H1 (cell line): ENCODE measurements at regions not wholly inside any gene's neighbourhood (a gene's known extent, or its start where the extent isn't known, plus 50 kb on each side); places are given as distances from the start of the nearest gene placed in this dataset.

Experiments
- CTCF ChIA-PET: fragments of 300-600 bp; sonication (Branson Sonifier 250); formaldehyde crosslinking; loops from one replicate; lab custom pipeline; 2021; ENCODE audit not compliant: partially characterized antibody; lab: Charles Lee
- POLR2A ChIA-PET: fragments of 300-600 bp; sonication (Branson Sonifier 250); formaldehyde crosslinking; loops from one replicate; lab custom pipeline; 2021; ENCODE audit warnings: inconsistent platforms; ENCODE audit not compliant: partially characterized antibody; lab: Charles Lee
- DNase-seq, 2 experiments: peaks; one replicate each; pipeline versions ENCODE4 v3.0.0 to v3.0.0-alpha.2; 2010 to 2022; ENCODE audit warnings: low spot score in 2 of 2, low read depth in 1 of 2, mixed read lengths in 1 of 2
- FAIRE-seq: peaks from 2 replicates; lab custom pipeline; 2011; peaks lifted over from hg19 to GRCh38; lab: Jason Lieb, UNC
- H2AFZ ChIP-seq: 2 replicates; pipeline ENCODE4 v1.8.1; 2012; ENCODE audit warnings: low read length, inconsistent platforms
- H2AK5ac ChIP-seq: 2 replicates; pipeline ENCODE4 v1.6.1; 2013; ENCODE audit warnings: low read depth, low read length
- H2BK120ac ChIP-seq: replicated peaks from 2 replicates; pipeline ENCODE3; 2013; ENCODE audit warnings: low read depth, low read length, inconsistent platforms
- H2BK12ac ChIP-seq: 2 replicates; pipeline ENCODE4 v1.6.1; 2013; ENCODE audit warnings: low read depth, low read length
- H2BK15ac ChIP-seq: 2 replicates; pipeline ENCODE4 v1.6.1; 2013; ENCODE audit warnings: low read length
- H2BK20ac ChIP-seq: 2 replicates; pipeline ENCODE4 v1.6.1; 2013; ENCODE audit warnings: low read length
- H2BK5ac ChIP-seq: 2 replicates; pipeline ENCODE4 v1.6.1; 2013; ENCODE audit warnings: low read depth, low read length
- H3K14ac ChIP-seq: 2 replicates; pipeline ENCODE4 v1.6.1; 2013; ENCODE audit warnings: inconsistent platforms; ENCODE audit not compliant: insufficient read length
- H3K18ac ChIP-seq: 2 replicates; pipeline ENCODE4 v1.6.1; 2013; ENCODE audit warnings: low read length; ENCODE audit errors: extremely low read depth
- H3K23ac ChIP-seq: 2 replicates; pipeline ENCODE4 v1.6.1; 2013; ENCODE audit warnings: inconsistent platforms; ENCODE audit not compliant: insufficient read length
- H3K23me2 ChIP-seq: 2 replicates; pipeline ENCODE4 v1.6.1; 2013; ENCODE audit warnings: low read depth, low read length
- H3K27ac ChIP-seq: 2 replicates; pipeline ENCODE4 v1.6.1; 2011; ENCODE audit warnings: low read depth, low read length, inconsistent platforms
- H3K27me3 ChIP-seq, 4 experiments: replicated peaks in 1 of 4; 1 replicate in 1 of 4; 2 replicates in 3 of 4; pipeline versions ENCODE4 v1.6.1 to v1.8.1; 2011 to 2013; ENCODE audit warnings: low read length in 3 of 4, mild to moderate bottlenecking in 3 of 4, inconsistent platforms in 2 of 4, mixed read lengths in 2 of 4, moderate library complexity in 1 of 4; ENCODE audit not compliant: control insufficient read depth in 3 of 4, insufficient read depth in 3 of 4; ENCODE audit errors: extremely low read depth in 1 of 4
- H3K36me3 ChIP-seq, 4 experiments: 2 replicates each; pipeline versions ENCODE4 v1.6.1 to v1.8.1; 2011 to 2013; ENCODE audit warnings: mild to moderate bottlenecking in 4 of 4, low read length in 3 of 4, moderate library complexity in 2 of 4, control low read depth in 1 of 4, inconsistent platforms in 1 of 4; ENCODE audit not compliant: insufficient read depth in 4 of 4, control insufficient read depth in 2 of 4
- H3K4ac ChIP-seq: replicated peaks from 2 replicates; pipeline ENCODE3; 2013; ENCODE audit warnings: low read length, low read depth, mixed read lengths, inconsistent platforms; ENCODE audit not compliant: insufficient read length
- H3K4me1 ChIP-seq, 4 experiments: replicated peaks in 1 of 4; 1 replicate in 1 of 4; 2 replicates in 3 of 4; pipeline versions ENCODE4 v1.6.1 to v1.8.1; 2011 to 2013; ENCODE audit warnings: low read length in 3 of 4, inconsistent platforms in 2 of 4, mixed read lengths in 1 of 4; ENCODE audit not compliant: insufficient read depth in 4 of 4, control insufficient read depth in 3 of 4
- H3K4me2 ChIP-seq, 2 experiments: 2 replicates each; pipeline versions ENCODE4 v1.6.1 to v1.8.1; 2011 to 2013; ENCODE audit warnings: low read depth in 2 of 2, low read length in 2 of 2, control low read depth in 1 of 2, inconsistent platforms in 1 of 2, mild to moderate bottlenecking in 1 of 2; ENCODE audit not compliant: insufficient read depth in 1 of 2
- H3K4me3 ChIP-seq, 4 experiments: fragments of 200-600, 300-600 bp in 1 of 4; sonication (generic), shearing (Covaris generic), sonication (Bioruptor Twin) in 1 of 4; 2 replicates each; pipeline versions ENCODE4 v1.5.1 to v1.8.1; 2011 to 2016; ENCODE audit warnings: low read length in 4 of 4, low read depth in 3 of 4, control low read depth in 2 of 4, inconsistent platforms in 2 of 4, mild to moderate bottlenecking in 2 of 4, mixed read lengths in 1 of 4, moderate library complexity in 1 of 4; ENCODE audit not compliant: insufficient read depth in 2 of 4; ENCODE audit errors: extremely low read depth in 1 of 4
- H3K56ac ChIP-seq: replicated peaks from 2 replicates; pipeline ENCODE3; 2013; ENCODE audit warnings: low read depth, mild to moderate bottlenecking, mixed read lengths, low read length, inconsistent platforms; ENCODE audit not compliant: insufficient read length
- H3K79me1 ChIP-seq: 2 replicates; pipeline ENCODE4 v1.6.1; 2013; ENCODE audit warnings: low read depth, low read length, control low read depth
- H3K79me2 ChIP-seq, 2 experiments: 2 replicates each; pipeline versions ENCODE4 v1.6.1 to v1.8.1; 2012 to 2013; ENCODE audit warnings: low read length in 2 of 2, mild to moderate bottlenecking in 2 of 2, inconsistent platforms in 1 of 2; ENCODE audit not compliant: insufficient read depth in 2 of 2, control insufficient read depth in 1 of 2
- H3K9ac ChIP-seq, 4 experiments: replicated peaks in 1 of 4; 1 replicate in 1 of 4; 2 replicates in 3 of 4; pipeline versions ENCODE4 v1.6.1 to v1.8.1; 2011 to 2013; ENCODE audit warnings: low read depth in 3 of 4, low read length in 3 of 4, control low read depth in 2 of 4, mild to moderate bottlenecking in 2 of 4, moderate library complexity in 2 of 4, inconsistent platforms in 1 of 4; ENCODE audit errors: extremely low read depth in 1 of 4
- H3K9me3 ChIP-seq, 2 experiments: 2 replicates each; pipeline versions ENCODE4 v1.6.1 to v1.8.1; 2012 to 2013; ENCODE audit warnings: mild to moderate bottlenecking in 2 of 2, moderate library complexity in 2 of 2, control low read depth in 1 of 2, inconsistent platforms in 1 of 2, low read depth in 1 of 2, low read length in 1 of 2, mixed read lengths in 1 of 2; ENCODE audit not compliant: insufficient read depth in 2 of 2
- H4K20me1 ChIP-seq, 2 experiments: replicated peaks in 1 of 2; 2 replicates each; pipeline versions ENCODE3 to v1.8.1; 2011 to 2013; ENCODE audit warnings: inconsistent platforms in 2 of 2, low read length in 2 of 2, mild to moderate bottlenecking in 1 of 2; ENCODE audit not compliant: insufficient read depth in 2 of 2, control insufficient read depth in 1 of 2
- H4K5ac ChIP-seq: 2 replicates; pipeline ENCODE4 v1.6.1; 2013; ENCODE audit warnings: low read length, low read depth, mixed read lengths, inconsistent platforms; ENCODE audit not compliant: insufficient read length
- H4K8ac ChIP-seq: 2 replicates; pipeline ENCODE4 v1.8.0; 2013; ENCODE audit warnings: mild to moderate bottlenecking, moderate library complexity, low read length, inconsistent platforms; ENCODE audit not compliant: insufficient read depth; ENCODE audit errors: extremely low read depth
- H4K91ac ChIP-seq: replicated peaks from 2 replicates; pipeline ENCODE3; 2013; ENCODE audit warnings: low read length, mixed read lengths, inconsistent platforms; ENCODE audit not compliant: insufficient read length
- CBX8 ChIP-seq: fragments of 300-800, 300-1000 bp; sonication (generic); IDR thresholded peaks from 2 replicates; pipeline ENCODE4 v1.7.1; 2016; ENCODE audit warnings: low read depth, low read length, borderline replicate concordance
- CHD7 ChIP-seq: fragments of 300-600 bp; sonication (generic); IDR thresholded peaks from 2 replicates; pipeline ENCODE4 v1.7.1; 2012; ENCODE audit warnings: low read length, moderate library complexity, mild to moderate bottlenecking, inconsistent platforms; ENCODE audit not compliant: insufficient replicate concordance

DNA sequence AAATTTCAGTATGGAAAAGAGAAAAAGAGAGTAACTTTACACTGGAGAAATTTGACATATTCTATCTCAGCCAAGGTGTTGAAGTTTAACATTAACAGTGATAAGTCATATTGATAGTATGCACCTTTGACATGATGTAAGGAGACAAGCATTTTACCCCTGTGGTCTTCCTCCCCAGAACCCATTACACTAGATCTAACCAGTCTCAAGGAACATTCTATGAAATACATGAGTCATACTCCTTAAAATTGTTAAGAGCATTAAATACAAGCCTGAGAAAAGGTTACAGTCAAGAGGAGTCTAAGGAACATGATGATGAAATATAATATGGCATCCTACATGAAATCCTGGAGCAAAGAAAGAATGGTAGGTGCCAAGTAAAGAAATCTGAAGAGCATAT lies 1151.3 kb upstream of the IGFBP7 start:
- FAIRE-seq (no peak), DNase-seq (no peak)
- no peak overlapping the region for H2AK5ac ChIP-seq
- H3K27ac ChIP-seq: no peak overlapping the region
- H3K9me3 ChIP-seq: no peaks in the 10 kb centered on the region
- H4K8ac ChIP-seq: no peak overlapping the region
- no peaks in the 10 kb centered on the region for H3K79me2 ChIP-seq
- no peak overlapping the region for H2BK12ac ChIP-seq
- H2AFZ ChIP-seq: no peak overlapping the region
- H3K4me2 ChIP-seq: no peak overlapping the region
- H4K91ac ChIP-seq: no peak overlapping the region
- no peaks in the 10 kb centered on the region for H3K4me1 ChIP-seq
- H2BK5ac ChIP-seq: no peak overlapping the region
- no peak overlapping the region for H2BK120ac ChIP-seq
- no peak overlapping the region for H3K4me3 ChIP-seq
- no peak overlapping the region for H3K4ac ChIP-seq
- no peak overlapping the region for H3K18ac ChIP-seq
- H3K79me1 ChIP-seq: no peaks in the 10 kb centered on the region
- ChIA-PET POLR2A (no interaction called here), CTCF (no interaction called here)
- H2BK20ac ChIP-seq: no peak overlapping the region
- H3K9ac ChIP-seq: no peak overlapping the region
- H3K56ac ChIP-seq: no peak overlapping the region
- no peak overlapping the region for H3K23ac ChIP-seq
- H3K27me3 ChIP-seq: no peaks in the 10 kb centered on the region
- H3K23me2 ChIP-seq: no peaks in the 10 kb centered on the region
- H2BK15ac ChIP-seq: no peak overlapping the region
- H3K14ac ChIP-seq: no peak overlapping the region
- H4K20me1 ChIP-seq: no peaks in the 10 kb centered on the region
- no peaks in the 10 kb centered on the region for H3K36me3 ChIP-seq
- no peak overlapping the region for H4K5ac ChIP-seq
- TF ChIP-seq CHD7 (no peak), CBX8 (no peak)
